HCT116 (cell line): ENCODE measurements at regions not wholly inside any gene's neighbourhood (a gene's known extent, or its start where the extent isn't known, plus 50 kb on each side); places are given as distances from the start of the nearest gene placed in this dataset.

Experiments
- CTCF ChIP-seq, 3 experiments: fragments of 200-600 bp in 1 of 3; sonication (generic) in 1 of 3; IDR thresholded peaks in 2 of 3; conservative IDR thresholded peaks in 1 of 3; 2 replicates each; pipeline ENCODE4 v1.5.1; 2012 to 2017; ENCODE audit warnings: low read depth in 2 of 3, low read length in 2 of 3, antibody characterized with exemption in 1 of 3, borderline replicate concordance in 1 of 3, control low read depth in 1 of 3, mild to moderate bottlenecking in 1 of 3, mixed read lengths in 1 of 3, mixed run types in 1 of 3, moderate library complexity in 1 of 3; ENCODE audit not compliant: insufficient read depth in 1 of 3
- YY1 ChIP-seq: IDR thresholded peaks from 2 replicates; pipeline ENCODE4 v1.6.1; 2011; ENCODE audit warnings: low read length, low read depth, moderate library complexity, mild to moderate bottlenecking; ENCODE audit not compliant: insufficient replicate concordance; ENCODE audit errors: extremely low read depth
- TF ChIP-seq, protein P1 (sequence below): IDR thresholded peaks from 2 replicates; pipeline ENCODE4 v1.6.1; 2012; ENCODE audit warnings: low read depth

- TF ChIP-seq CTCF (IDR thresholded peaks at IDR 0.05 in 2 of 3, conservative IDR thresholded peaks at IDR 0.05 in 1 of 3; ENCODE audit: borderline replicate concordance in 1 of 3, insufficient read depth in 1 of 3, low read depth in 2 of 3, low read length in 2 of 3), result no peak
- TF ChIP-seq, protein P1, sequence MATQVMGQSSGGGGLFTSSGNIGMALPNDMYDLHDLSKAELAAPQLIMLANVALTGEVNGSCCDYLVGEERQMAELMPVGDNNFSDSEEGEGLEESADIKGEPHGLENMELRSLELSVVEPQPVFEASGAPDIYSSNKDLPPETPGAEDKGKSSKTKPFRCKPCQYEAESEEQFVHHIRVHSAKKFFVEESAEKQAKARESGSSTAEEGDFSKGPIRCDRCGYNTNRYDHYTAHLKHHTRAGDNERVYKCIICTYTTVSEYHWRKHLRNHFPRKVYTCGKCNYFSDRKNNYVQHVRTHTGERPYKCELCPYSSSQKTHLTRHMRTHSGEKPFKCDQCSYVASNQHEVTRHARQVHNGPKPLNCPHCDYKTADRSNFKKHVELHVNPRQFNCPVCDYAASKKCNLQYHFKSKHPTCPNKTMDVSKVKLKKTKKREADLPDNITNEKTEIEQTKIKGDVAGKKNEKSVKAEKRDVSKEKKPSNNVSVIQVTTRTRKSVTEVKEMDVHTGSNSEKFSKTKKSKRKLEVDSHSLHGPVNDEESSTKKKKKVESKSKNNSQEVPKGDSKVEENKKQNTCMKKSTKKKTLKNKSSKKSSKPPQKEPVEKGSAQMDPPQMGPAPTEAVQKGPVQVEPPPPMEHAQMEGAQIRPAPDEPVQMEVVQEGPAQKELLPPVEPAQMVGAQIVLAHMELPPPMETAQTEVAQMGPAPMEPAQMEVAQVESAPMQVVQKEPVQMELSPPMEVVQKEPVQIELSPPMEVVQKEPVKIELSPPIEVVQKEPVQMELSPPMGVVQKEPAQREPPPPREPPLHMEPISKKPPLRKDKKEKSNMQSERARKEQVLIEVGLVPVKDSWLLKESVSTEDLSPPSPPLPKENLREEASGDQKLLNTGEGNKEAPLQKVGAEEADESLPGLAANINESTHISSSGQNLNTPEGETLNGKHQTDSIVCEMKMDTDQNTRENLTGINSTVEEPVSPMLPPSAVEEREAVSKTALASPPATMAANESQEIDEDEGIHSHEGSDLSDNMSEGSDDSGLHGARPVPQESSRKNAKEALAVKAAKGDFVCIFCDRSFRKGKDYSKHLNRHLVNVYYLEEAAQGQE, result no peak
- no peak for TF ChIP-seq YY1
These were observed 179.7 kb upstream of the ZNF507 start for GRCh38 chr19:32165750-32166149.
